ENCODE measurements at regions not wholly inside any gene's neighbourhood (a gene's known extent, or its start where the extent isn't known, plus 50 kb on each side); places are given as distances from the start of the nearest gene placed in this dataset.

DNA sequence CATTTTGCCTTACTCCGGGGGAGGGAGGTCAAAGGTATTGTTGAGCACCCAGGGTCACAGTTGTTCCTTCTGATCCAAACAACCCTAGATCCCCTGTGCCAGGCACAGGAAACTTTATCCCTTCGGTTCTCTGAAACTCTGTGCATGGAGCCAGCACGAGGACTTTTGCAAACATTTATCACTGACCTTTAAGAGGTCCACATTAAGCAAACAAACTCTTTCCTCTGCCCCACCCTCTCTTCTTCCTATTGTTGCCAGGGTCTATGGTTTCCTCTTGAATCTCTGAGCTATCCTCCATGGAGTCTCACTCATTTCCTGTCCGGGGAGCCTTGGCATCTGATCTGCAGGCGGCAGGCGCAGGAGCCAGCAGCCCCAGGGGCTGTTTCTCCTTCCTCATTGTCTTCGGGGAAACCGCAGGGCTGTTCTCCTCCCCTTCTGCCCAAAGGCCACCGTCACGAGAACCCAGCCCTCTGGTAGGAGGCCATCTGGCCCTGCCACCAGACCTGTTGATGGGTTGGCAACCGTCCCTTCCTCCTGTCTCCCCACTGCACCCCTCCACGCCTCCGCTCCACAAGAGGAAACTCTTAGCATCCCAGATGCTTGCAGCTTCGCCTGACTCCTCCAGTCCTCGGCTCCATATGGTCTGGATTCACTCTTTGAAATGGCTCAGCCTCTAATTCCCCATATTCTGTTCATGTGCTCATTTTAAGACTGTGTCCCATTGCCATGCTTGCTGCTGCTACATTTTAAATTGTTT, 327.3 kb upstream of the NRP1 start:
- TF ChIP-seq POLR2A (IDR thresholded peaks at IDR 0.05) (no peak), CTCF (IDR thresholded peaks at IDR 0.05) (no peak)
